ENCODE measurements at regions not wholly inside any gene's neighbourhood (a gene's known extent, or its start where the extent isn't known, plus 50 kb on each side); places are given as distances from the start of the nearest gene placed in this dataset.
"Not testable (repeated sequence)": the region's sequence is repeated elsewhere in the genome, so short reads cannot be mapped to it uniquely, and the experiment has no call there.

DNA sequence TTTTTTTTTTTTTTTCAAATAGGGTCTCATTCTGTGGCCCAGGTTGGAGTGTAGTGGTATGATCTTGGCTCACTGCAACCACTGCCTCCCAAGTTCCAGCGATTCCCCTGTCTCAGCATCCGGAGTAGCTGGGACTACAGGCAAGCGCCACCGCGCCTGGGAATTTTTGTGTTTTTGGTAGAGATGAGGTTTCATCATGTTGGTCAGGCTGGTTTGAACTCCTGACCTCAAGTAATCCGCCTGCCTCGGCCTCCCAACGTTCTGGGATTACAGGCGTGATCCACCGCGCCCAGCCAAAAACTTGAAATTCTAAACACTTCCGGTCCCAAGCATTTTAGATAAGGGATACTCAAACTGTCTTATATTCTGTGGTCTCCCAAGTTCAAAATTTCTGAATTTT, 718.9 kb upstream of the MEF2C start:
- no peak for DNase-seq

GRCh38 chr5:89597878-89598277, 714.9 kb upstream of the MEF2C start:
- no peak for DNase-seq

DNA sequence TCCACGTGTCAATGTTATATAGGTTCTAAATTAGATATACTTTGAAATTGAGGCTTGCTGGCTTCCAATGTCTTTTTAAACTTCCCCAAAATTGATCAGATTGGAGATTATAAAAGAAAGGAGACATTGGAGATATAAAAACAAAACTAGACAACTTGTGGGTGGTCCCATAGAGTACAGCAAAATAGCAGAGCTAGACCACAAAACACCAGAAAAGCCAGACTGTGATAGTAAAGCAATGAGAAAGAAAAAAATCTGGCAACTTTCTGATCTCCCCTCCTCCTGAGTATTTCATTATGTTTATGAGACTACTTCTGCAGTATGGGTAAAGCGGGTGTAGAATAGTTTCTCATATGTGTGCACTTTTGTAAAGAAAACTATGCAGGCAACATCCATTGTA, 713.8 kb upstream of the MEF2C start:
- DNase-seq: no peak

- DNase-seq: no peak
Measured at GRCh38 chr5:89595056-89595455, 712.1 kb upstream of the MEF2C start.

DNA sequence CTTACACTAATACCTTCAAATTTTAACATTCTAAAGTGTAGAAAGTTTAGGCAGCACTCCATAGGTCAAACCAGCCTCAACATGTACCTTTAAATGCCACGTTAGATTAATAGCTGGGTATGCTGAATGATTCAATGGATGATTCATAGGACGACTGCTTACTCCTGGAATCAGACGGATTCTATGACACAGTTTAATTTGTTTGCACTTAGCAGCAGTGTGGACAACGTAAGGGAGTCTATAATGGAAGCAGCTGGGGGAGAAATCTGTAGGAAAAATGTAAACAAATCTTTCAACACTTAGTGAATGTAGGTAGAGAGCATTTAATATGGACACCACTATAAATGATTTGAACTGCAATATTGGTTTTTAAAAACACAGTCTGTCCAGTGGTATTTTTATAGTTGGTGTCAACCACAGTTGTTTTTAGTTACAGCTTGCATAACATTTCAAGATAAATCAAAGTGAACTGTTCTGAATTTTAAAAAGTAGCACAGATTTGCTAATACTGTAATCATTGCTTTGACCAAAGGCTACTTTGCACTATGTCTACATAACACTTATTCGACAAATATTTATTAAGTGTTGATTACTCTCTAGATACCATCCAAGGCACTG, 701.5 kb upstream of the MEF2C start:
- peak; percentile 79 for DNase-seq

- no peak for DNase-seq
Measured at GRCh38 chr5:89583534-89583933, 700.5 kb upstream of the MEF2C start.

- no peak for DNase-seq
Measured at GRCh38 chr5:89582768-89583339, 699.9 kb upstream of the MEF2C start.

DNA sequence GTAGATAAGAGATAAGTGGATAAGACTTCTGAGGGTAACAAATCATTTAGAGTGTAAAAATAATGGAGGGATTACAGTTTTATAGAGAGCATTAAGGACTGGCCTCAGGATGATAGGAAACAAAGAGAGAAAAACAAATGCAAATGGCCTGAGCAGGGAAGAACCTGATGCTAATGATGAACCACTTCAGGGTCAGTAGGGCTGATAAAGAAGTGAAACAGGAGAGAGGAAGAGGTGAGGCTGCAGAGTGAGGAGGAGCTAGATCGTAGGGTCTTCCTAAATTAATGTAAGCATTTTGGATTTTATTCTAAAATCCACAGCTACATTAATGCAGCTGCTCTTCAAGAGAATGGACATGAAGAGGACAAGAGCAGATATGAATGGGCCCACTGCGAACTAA, 698.0 kb upstream of the MEF2C start:
- no peak for DNase-seq

DNA sequence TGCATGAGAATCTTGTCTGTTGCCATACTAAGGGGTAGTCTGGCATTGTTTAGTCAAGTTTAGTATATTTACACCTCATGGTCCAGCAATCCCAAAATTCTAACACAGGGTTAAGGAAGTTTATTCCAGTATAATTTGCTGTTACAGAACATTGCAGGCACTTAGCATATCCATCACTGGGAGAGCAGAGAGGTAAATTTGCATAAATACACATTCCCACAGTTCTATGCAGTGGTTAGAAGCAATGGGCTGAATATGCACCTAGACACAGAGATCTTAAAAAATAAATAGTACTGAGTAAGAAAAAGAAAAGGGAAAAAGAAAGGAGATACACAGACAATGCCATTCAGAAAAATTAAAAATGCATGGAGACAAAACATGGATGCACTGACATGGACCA, 692.3 kb upstream of the MEF2C start:
- no peak for DNase-seq

- DNase-seq: no peak
Measured at GRCh38 chr5:89573345-89573744, 690.4 kb upstream of the MEF2C start.

- no peak for DNase-seq
Measured at GRCh38 chr5:89572696-89573095, 689.7 kb upstream of the MEF2C start.

DNA sequence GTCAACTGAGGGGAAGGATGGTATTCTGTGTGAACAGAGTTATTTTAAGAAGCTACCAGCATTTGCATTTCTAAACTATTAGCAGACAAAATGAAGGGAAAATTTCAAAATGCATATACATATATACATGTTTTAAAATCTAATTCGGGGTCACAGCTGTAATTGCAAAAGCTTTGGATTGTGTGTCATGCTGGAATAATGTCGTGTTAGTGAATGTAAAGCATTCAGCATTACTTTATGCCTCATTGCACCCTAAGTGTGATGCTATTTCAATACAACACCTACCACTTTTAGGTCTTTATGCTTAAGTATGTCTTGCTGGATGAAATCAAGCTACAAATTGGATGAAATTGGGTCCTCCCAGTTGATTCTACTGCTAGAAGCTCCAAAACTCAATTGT, 687.6 kb upstream of the MEF2C start:
- DNase-seq: no peak

DNA sequence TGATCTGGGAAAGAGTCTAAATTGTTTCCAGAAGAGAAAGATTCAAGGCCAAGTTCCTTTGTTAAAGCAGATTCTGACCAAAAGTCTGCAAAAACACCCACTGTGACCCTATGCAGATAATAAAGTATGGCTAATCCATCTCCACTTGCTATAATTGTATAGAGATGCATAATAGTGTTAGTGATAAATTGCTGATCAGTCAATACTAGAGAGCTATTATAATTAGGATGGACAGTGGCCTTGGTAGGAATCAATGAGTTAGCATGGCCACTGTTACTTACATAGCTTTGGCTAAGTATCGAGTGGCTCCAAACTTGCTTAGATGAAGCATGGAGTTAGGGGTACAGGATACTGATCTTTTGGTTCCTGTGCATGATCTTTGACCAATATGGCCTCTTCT, 683.4 kb upstream of the MEF2C start:
- DNase-seq: no peak

- DNase-seq: no peak
Measured at GRCh38 chr5:89560696-89561095, 677.7 kb upstream of the MEF2C start.

DNA sequence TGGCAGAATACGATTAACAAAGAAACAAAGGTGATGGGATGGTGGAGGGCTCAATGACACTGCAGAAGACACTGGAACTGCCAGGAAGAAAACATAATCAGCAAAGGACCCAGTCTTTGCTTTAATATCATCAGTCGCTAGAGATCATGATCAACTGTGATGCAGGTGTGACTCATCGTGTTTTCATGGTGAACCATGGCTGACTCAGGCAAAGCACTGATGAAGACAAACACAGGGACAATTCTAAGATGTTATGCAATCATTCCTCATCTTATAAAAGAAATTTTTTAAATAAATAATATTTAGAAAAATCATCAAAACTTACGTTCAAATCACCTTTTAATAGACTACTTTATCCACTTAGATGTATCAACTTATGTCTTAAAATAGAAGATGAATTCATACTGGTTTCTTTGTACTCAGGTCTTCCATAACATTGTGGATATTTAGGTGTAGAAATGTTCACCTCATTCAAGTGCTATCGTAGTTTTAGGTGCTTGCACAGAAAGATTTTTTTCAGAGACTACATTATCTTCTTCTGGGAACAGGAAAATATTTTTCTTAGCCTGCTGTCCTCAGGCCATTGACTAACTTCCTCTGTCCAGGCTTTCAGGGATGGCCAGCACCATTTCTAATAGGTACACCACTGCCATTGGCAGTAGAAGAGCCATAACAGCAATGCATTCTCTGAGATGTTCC, 673.4 kb upstream of the MEF2C start:
- DNase-seq: no peak

DNA sequence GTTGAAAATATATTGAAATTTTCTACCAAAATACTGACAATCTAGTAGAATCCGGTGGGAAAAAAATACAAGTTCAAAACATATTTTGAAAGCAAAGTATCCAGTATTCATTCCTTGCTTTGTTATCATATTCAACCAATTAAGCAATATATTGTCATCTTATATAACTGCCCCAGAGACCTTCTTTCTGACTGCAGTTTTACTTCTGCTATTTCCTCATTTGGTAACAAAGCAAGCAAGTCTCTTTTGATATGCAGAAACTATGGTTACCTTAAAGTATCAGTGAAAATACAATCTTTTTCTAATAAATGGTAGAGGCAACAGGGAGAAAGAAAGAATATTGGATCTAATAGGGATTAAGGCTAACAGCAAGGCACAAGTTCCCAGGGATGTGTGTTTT, 663.7 kb upstream of the MEF2C start:
- no peak for DNase-seq

DNA sequence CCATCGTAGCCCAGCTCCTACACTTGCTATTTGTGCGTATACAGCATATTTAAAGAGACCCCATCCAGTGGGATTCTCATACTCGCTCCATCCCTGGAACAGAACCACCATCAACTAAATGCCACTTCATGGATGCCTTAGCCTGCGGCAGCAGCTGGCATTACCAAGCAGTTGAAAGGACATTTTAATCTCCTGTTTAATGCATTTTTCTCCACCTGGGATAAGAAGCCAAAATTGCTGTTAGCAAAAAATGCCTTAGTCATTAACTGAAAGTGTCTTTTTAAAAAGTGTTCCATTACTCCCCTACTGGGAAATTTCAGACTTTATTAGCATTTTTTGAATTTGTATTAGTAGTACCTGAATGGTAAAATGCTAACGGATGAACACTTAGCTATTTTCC, 662.6 kb upstream of the MEF2C start:
- DNase-seq: no peak

GRCh38 chr5:89545076-89545475, 662.1 kb upstream of the MEF2C start:
- DNase-seq: no peak

DNA sequence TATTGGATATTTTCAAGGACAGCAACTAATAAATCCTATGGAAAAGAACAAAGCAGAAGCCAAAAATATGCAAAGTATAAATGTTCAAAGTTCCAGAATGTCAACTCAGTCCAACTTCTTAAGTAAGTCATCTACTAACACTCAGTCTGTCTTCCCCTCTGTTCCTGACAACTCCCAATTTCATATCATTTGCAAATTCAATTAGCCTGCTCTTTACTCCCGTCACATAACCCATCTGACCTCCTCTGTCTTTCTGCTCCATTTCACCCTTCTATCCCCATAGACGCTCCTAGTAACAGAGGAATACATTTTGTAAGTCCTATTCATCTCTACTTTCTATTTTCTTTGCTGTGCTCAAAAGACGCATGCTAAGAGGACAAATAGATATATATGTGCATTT, 659.8 kb upstream of the MEF2C start:
- DNase-seq: no peak

GRCh38 chr5:89537800-89538199, 654.8 kb upstream of the MEF2C start:
- no peak for DNase-seq

DNA sequence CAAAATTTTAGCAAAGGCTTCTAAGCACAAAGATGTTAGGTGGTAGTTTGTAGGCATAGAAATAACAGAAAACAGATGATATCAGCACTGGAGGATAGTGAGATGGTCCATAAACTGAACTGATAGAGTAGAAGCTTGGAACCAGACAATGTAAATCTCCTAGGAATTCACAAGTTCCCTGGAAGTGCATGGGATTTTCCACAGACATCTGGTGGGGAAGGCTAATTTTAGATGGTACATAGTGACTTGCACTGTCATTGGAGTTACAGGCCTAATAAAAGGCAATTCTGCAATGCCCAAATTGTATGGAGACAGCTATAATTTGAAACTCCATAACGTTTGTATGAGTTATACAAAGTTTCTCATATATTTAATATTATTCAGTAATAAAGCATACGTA, 653.0 kb upstream of the MEF2C start:
- DNase-seq: no peak

GRCh38 chr5:89535411-89535810, 652.4 kb upstream of the MEF2C start:
- no peak for DNase-seq

DNA sequence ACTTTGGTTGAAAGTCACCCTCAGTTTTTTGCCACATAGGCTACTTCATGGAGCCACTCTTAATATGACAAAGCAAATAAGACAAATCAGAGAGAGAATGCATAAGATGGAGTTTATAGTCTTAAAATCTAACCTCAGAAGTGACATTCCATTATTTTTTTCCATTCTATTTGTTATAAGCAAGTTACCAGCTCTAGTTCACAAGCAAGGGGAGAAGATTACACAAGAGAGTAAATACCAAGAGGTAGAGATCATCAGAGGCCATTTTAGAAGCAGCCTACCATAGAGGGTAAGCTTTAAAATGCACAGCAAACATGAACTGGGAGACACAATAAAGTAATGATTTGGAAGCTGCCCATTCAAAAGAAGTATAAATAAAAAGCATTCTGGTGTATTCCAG, 651.3 kb upstream of the MEF2C start:
- no peak for DNase-seq

- no peak for DNase-seq
Measured at GRCh38 chr5:89524785-89525184, 641.8 kb upstream of the MEF2C start.

GRCh38 chr5:89523867-89524266, 640.9 kb upstream of the MEF2C start:
- not testable (repeated sequence) for DNase-seq
